Fibroblast of skin of back (primary cell): ENCODE measurements at regions not wholly inside any gene's neighbourhood (a gene's known extent, or its start where the extent isn't known, plus 50 kb on each side); places are given as distances from the start of the nearest gene placed in this dataset.

Experiments used
- DNase-seq: peaks from one replicate; pipeline ENCODE4 v3.0.0-alpha.2; 2013

GRCh38 chr3:67290438-67290837 is 292.3 kb downstream of the KBTBD8 start:
- DNase-seq: no peak

DNA sequence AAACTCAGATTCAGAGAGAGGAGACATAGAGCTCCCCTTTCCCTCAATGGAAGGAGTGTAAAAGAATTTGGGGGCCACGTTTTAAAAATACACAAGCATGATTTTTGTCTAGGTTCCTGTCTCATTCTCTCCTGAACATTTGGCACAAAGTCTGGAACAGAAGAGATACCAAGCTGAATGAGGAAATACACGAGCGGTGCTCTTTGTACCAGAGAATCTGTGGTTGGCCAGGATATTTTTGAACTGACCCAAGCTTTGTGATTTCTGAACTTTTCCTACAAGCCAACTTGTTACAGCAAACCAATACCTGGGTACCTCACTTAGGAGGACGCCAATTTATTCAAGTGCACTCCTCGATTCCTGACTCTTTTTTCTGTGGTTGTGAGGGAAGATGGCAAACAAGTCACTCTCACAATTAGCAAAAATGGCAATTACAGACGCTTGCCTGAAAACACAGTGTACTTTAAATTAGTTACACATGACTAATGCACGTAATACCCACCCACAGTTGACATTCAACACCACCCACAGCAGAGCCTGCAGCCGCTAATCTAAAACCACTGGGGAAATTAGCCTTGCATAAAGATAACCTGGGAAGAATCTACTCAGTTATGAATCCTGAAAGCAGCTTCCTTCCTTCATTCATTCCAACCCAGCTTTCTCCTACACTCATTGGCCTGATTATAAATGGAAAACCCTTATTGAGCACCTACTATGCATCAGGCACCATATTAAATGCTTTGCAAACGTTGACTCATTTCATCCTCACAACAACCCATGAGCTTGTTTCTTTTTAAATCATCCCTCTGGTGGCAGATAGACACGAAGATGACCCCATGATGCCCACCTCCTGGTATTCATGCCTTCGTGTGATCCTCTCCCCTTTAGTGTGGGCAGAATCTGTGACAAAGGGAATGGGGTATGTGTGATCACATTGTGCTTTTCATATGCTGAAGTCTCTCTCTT is 293.5 kb downstream of the KBTBD8 start:
- DNase-seq: no peak

DNA sequence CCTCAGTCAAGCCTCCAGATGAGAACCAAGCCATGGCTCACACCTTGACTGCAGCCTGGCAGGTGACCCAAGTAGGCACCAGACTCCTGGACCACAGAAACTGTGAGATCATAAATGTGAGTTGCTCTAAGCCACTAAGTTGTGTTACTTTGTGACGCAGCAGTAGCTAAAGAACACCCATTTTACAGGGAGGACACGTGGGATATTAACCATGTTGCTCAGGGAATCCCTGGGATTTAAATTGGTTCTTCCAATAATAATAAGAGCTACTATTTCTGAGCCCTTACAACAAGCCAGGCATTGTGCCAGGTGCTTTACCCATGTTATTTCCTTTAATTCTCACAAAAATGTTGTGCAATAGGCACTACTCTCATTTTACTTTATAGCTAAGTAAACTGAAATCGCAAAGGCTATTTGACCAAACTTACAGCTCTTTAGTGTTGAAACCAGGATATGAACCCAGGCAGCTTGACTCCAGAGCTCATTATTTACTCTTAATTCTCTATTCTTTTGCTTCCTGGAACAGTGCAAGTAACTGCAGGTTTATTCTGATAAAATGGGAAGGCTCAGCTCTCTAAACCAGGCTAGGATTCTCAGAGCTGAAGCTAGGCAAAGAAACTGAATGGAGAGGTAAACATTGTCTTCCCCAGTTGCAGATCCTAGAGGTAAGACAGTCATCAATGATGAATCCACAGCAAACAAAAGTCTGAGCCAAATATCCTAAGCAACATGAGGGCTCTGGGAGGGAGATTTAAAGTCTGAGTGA is 294.4 kb downstream of the KBTBD8 start:
- DNase-seq: no peak

DNA sequence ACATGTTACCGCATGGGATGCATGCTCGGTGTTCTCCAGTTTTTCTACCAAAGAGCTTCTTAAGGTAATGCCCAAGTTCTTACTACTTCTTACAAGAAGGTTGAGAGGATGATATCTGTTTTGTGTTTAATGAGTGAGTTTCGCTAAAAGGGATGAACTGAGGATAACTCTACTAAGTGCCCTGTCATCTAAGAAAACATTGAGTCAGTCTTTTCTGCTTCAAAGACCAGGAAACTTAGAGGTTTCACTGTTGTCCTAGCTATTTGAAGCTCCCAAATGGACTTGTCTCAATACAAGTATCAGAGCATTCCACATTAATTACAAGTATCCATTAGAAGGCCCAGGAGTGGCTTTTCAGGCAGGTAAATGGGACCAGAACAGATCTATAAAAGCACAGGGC is 296.2 kb downstream of the KBTBD8 start:
- no peak for DNase-seq

- DNase-seq: no peak
These were observed 298.2 kb downstream of the KBTBD8 start for GRCh38 chr3:67296039-67296892.

GRCh38 chr3:67297715-67298475 is 299.8 kb downstream of the KBTBD8 start:
- no peak for DNase-seq

DNA sequence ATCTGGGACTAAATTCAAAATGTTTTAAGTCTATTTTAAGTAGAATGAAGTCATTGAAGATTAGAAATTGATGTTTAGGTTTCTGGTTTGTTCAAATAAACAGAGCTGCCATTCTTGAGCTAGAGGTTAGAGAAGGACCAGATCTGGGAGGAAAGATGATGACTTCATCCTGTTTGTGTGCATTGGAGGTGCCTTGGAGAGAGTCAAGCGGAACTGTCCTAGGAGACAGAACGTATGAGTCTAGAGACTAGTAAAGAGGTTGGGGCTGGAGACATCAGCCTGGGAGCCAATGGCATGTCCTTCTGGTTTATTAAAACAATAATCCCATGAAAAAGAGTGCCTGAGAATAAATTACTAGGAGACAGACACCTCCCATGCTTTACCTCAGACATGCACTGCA is 303.4 kb downstream of the KBTBD8 start:
- no peak for DNase-seq

DNA sequence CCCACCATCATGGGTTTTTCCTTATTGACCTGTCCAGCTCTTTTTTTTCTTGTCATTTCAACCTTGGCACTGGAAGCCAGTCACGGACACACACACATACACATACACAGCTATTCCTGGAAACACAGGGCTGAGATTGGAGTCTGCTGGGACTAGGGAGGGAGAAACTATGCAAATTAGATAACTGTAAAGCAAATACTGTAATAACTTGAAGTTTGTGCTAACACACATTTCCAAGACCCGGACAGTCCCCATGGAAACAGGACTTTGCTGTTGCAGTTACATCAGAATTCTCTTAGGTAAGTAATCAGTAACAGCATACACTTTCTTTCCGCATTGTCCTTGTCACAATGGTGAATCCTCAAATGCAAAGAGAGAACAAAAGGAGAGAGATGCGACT is 304.4 kb downstream of the KBTBD8 start:
- DNase-seq: no peak

- no peak for DNase-seq
These were observed 307.1 kb downstream of the KBTBD8 start for GRCh38 chr3:67305160-67305559.

DNA sequence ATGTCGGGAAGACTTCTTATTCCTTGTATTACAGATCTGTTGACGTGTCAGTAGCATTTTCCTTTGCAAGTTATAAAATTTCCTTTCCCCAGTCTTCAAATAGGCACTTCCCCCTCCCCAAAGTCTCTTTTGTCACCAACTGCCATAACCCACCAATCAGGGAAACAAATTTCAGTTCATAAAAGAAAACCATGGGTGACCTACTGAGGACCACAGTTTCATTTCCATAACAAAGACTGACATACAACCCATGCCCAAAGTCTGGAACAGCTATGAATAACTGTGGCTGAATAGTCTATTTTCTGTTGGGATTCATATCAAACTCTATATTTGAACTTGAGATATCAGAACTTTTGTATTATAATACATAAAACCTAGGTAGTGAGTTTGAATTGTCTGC is 307.8 kb downstream of the KBTBD8 start:
- no peak for DNase-seq

DNA sequence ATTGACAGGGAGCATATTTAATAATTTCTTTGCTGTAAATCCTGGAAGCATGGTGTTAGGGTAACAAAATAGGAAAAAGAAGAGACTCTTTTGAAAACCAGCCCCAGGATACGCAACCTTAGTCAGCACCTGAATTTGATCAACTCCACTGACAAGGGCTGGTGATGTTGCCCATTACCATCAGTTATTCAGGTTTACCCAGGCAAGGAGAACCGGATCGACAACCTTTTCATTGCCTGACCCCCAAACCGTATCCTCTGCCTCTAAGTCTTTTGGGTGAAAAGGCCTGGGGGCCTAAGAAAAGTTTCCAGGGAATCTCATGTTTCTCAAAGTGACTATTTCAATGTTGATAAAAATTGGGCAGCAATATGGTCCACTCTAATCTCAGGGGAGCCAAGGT is 313.3 kb downstream of the KBTBD8 start:
- no peak for DNase-seq

DNA sequence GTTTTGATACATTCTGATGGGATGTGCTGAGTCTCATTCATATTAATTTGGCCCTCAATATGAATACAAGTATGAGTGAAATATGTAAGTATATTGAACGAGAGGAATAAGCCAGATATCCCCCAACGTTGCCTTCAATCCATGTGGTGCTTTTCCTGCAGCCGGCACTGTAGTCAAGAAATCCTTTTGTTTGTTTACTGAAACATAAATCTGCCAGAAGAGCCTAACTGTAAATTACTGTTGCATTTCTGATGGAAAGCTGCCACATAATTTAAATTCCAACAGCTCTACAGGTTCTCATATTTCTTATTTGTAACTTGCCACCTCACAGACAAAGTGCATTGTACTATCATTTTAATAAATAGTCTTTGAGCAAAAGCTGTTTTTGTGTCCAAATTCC is 314.0 kb downstream of the KBTBD8 start:
- no peak for DNase-seq

- DNase-seq: no peak
These were observed 320.1 kb downstream of the KBTBD8 start for GRCh38 chr3:67318162-67318561.

GRCh38 chr3:67324554-67324953 is 326.4 kb downstream of the KBTBD8 start:
- DNase-seq: no peak
